NT2/D1 (cell line): ENCODE measurements at regions not wholly inside any gene's neighbourhood (a gene's known extent, or its start where the extent isn't known, plus 50 kb on each side); places are given as distances from the start of the nearest gene placed in this dataset.

Source experiments
- DNase-seq: peaks from one replicate; pipeline ENCODE4 v3.0.0-alpha.2; 2011; ENCODE audit warnings: low read depth, low spot score
- H3K27me3 ChIP-seq: 2 replicates; pipeline ENCODE4 v1.6.0; 2011; ENCODE audit warnings: mild to moderate bottlenecking; ENCODE audit not compliant: insufficient read length, insufficient read depth
- H3K36me3 ChIP-seq: 2 replicates; pipeline ENCODE4 v1.6.1; 2011; ENCODE audit warnings: mild to moderate bottlenecking, low read length, mixed read lengths; ENCODE audit not compliant: insufficient read depth, insufficient read length
- H3K4me1 ChIP-seq: 2 replicates; pipeline ENCODE4 v1.5.1; 2011; ENCODE audit not compliant: insufficient read depth, insufficient read length
- H3K4me3 ChIP-seq: 2 replicates; pipeline ENCODE4 v1.5.1; 2011; ENCODE audit warnings: low read depth; ENCODE audit not compliant: insufficient read length
- H3K9ac ChIP-seq: 2 replicates; pipeline ENCODE4 v1.6.0; 2011; ENCODE audit warnings: low read depth; ENCODE audit not compliant: insufficient read length
- H3K9me3 ChIP-seq: 2 replicates; pipeline ENCODE4 v1.5.1; 2011; ENCODE audit warnings: mild to moderate bottlenecking, low read length; ENCODE audit not compliant: insufficient read depth
- SUZ12 ChIP-seq: IDR thresholded peaks from 2 replicates; pipeline ENCODE4 v1.6.1; 2011; ENCODE audit not compliant: insufficient read length, insufficient read depth; ENCODE audit errors: extremely low read depth
- YY1 ChIP-seq: IDR thresholded peaks from 2 replicates; pipeline ENCODE4 v1.6.1; 2011; ENCODE audit not compliant: insufficient read length, insufficient read depth
- ZNF274 ChIP-seq: IDR thresholded peaks from 2 replicates; pipeline ENCODE4 v1.6.1; 2011; ENCODE audit warnings: mild to moderate bottlenecking, low read depth, low read length

- Histone ChIP-seq H3K4me3 (no peak overlapping the region), H3K9ac (no peak overlapping the region), H3K27me3 (no peaks in the 10 kb centered on the region), H3K36me3 (no peaks in the 10 kb centered on the region), H3K4me1 (no peaks in the 10 kb centered on the region), H3K9me3 (no peaks in the 10 kb centered on the region)
- TF ChIP-seq SUZ12 (no peak), ZNF274 (no peak), YY1 (no peak)
- DNase-seq: no peak
Measured at GRCh38 chr3:180283251-180283650, 246.5 kb upstream of the PEX5L start.

- TF ChIP-seq ZNF274: no peak
- TF ChIP-seq SUZ12: no peak
- TF ChIP-seq YY1: no peak
- no peak overlapping the region for H3K9ac ChIP-seq
- no peaks in the 10 kb centered on the region for H3K9me3 ChIP-seq
- no peak overlapping the region for H3K4me3 ChIP-seq
- DNase-seq: no peak
- H3K4me1 ChIP-seq: no peaks in the 10 kb centered on the region
- H3K27me3 ChIP-seq: no peaks in the 10 kb centered on the region
- H3K36me3 ChIP-seq: no peaks in the 10 kb centered on the region
Measured at GRCh38 chr3:180284331-180285110, 247.8 kb upstream of the PEX5L start.

- TF ChIP-seq YY1 (no peak), ZNF274 (no peak), SUZ12 (no peak)
- no peak overlapping the region for H3K9ac ChIP-seq
- no peaks in the 10 kb centered on the region for H3K27me3 ChIP-seq
- no peaks in the 10 kb centered on the region for H3K4me1 ChIP-seq
- no peaks in the 10 kb centered on the region for H3K9me3 ChIP-seq
- no peak overlapping the region for H3K4me3 ChIP-seq
- H3K36me3 ChIP-seq: no peaks in the 10 kb centered on the region
- no peak for DNase-seq
Measured at GRCh38 chr3:180287703-180288102, 251.0 kb upstream of the PEX5L start.

- Histone ChIP-seq H3K4me3 (no peak overlapping the region), H3K9ac (no peak overlapping the region), H3K27me3 (no peaks in the 10 kb centered on the region), H3K36me3 (no peaks in the 10 kb centered on the region), H3K9me3 (no peaks in the 10 kb centered on the region), H3K4me1 (no peaks in the 10 kb centered on the region)
- no peak for DNase-seq
- no peak for TF ChIP-seq SUZ12
- no peak for TF ChIP-seq ZNF274
- no peak for TF ChIP-seq YY1
Measured at GRCh38 chr3:180288816-180289215, 252.1 kb upstream of the PEX5L start.

- no peak overlapping the region for H3K4me3 ChIP-seq
- TF ChIP-seq ZNF274 (no peak), YY1 (no peak), SUZ12 (no peak)
- H3K9me3 ChIP-seq: no peaks in the 10 kb centered on the region
- DNase-seq: no peak
- no peaks in the 10 kb centered on the region for H3K36me3 ChIP-seq
- no peaks in the 10 kb centered on the region for H3K4me1 ChIP-seq
- no peak overlapping the region for H3K9ac ChIP-seq
- no peaks in the 10 kb centered on the region for H3K27me3 ChIP-seq
Measured at GRCh38 chr3:180290300-180290699, 253.6 kb upstream of the PEX5L start.

GRCh38 chr3:180294282-180295027, 257.7 kb upstream of the PEX5L start:
- TF ChIP-seq SUZ12 (no peak), ZNF274 (no peak), YY1 (no peak)
- DNase-seq: no peak

GRCh38 chr3:180295811-180296210, 259.1 kb upstream of the PEX5L start:
- no peaks in the 10 kb centered on the region for H3K27me3 ChIP-seq
- no peaks in the 10 kb centered on the region for H3K9me3 ChIP-seq
- no peak for DNase-seq
- H3K4me3 ChIP-seq: no peak overlapping the region
- no peak overlapping the region for H3K9ac ChIP-seq
- TF ChIP-seq ZNF274: no peak
- no peak for TF ChIP-seq YY1
- TF ChIP-seq SUZ12: no peak
- H3K36me3 ChIP-seq: no peaks in the 10 kb centered on the region
- H3K4me1 ChIP-seq: no peaks in the 10 kb centered on the region

More at GRCh38 chr3:180294282-180295027, 257.7 kb upstream of the PEX5L start:
- no peaks in the 10 kb centered on the region for H3K9me3 ChIP-seq
- no peaks in the 10 kb centered on the region for H3K4me1 ChIP-seq
- no peaks in the 10 kb centered on the region for H3K36me3 ChIP-seq
- no peaks in the 10 kb centered on the region for H3K27me3 ChIP-seq
- no peak overlapping the region for H3K4me3 ChIP-seq
- H3K9ac ChIP-seq: no peak overlapping the region
